Skeletal muscle cell (primary cell): ENCODE measurements at regions not wholly inside any gene's neighbourhood (a gene's known extent, or its start where the extent isn't known, plus 50 kb on each side); places are given as distances from the start of the nearest gene placed in this dataset.

Experiments
- DNase-seq: peaks from one replicate; pipeline ENCODE4 v3.0.0-alpha.2; 2010; ENCODE audit warnings: low read depth
- H3K4me3 ChIP-seq: 2 replicates; pipeline ENCODE4 v1.5.1; 2011; ENCODE audit warnings: low read depth, mild to moderate bottlenecking, control low read depth, low read length, moderate library complexity

- no peak for DNase-seq
- H3K4me3 ChIP-seq: no peak overlapping the region
These were observed 425.8 kb upstream of the ZFHX3 start for GRCh38 chr16:73473713-73474112.

- H3K4me3 ChIP-seq: no peak overlapping the region
- DNase-seq: no peak
These were observed 416.9 kb upstream of the ZFHX3 start for GRCh38 chr16:73464834-73465233.

GRCh38 chr16:73459586-73459985 is 411.7 kb upstream of the ZFHX3 start:
- H3K4me3 ChIP-seq: no peak overlapping the region
- no peak for DNase-seq

- no peak for DNase-seq
- no peak overlapping the region for H3K4me3 ChIP-seq
These were observed 409.9 kb upstream of the ZFHX3 start for GRCh38 chr16:73457851-73458250.

GRCh38 chr16:73448970-73449369 is 401.0 kb upstream of the ZFHX3 start:
- DNase-seq: no peak
- no peak overlapping the region for H3K4me3 ChIP-seq

GRCh38 chr16:73447846-73448245 is 399.9 kb upstream of the ZFHX3 start:
- no peak for DNase-seq
- no peak overlapping the region for H3K4me3 ChIP-seq

DNA sequence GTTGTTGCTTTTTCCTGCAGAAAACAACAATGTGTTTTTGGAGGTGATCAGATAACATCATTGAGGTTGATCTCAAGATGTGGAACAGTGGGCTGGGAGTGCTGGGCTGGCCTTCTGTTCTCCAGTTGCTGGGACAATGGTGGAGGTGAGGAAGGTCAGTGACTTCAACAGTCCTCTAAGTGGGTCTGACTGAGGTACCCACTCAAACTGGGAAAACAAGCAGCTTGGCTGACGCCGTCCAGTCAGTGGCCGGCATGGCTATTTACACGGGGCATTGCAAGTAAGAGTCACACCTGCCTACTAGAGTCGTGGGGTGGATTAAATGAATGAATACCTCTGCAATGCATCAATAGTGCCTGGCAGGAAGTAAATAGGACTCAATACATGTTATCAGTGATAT is 386.7 kb upstream of the ZFHX3 start:
- DNase-seq: no peak

DNA sequence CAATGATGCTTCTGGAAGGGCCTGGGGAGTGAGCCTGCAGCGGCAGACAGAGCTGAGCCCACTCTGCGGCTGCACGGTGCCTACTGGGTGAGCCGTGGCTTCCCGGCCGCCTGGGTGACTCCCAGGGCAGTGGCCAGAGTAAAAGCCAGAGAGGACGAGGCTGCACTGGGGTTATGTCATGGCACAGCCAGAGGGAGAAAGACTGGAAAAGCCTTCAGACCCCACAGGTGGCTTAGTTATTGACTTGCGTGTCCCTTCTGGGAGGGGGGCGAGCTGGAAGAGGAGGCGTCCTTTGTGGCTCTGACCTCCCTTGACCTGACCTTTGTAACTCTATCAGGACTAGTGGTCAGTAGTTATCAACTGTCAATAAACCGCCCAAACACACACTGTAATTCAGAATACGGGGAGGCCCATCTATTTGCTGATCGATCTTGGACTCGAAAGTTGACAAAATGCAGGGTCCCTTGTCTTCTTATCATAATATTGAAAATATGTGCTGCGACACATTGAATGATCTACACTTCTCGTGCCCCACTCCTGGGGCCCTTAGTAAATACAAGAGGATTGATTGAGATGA is 385.9 kb upstream of the ZFHX3 start:
- no peak for DNase-seq
- no peak overlapping the region for H3K4me3 ChIP-seq

More for the DNA sequence above, 386.7 kb upstream of the ZFHX3 start:
- no peak overlapping the region for H3K4me3 ChIP-seq

DNA sequence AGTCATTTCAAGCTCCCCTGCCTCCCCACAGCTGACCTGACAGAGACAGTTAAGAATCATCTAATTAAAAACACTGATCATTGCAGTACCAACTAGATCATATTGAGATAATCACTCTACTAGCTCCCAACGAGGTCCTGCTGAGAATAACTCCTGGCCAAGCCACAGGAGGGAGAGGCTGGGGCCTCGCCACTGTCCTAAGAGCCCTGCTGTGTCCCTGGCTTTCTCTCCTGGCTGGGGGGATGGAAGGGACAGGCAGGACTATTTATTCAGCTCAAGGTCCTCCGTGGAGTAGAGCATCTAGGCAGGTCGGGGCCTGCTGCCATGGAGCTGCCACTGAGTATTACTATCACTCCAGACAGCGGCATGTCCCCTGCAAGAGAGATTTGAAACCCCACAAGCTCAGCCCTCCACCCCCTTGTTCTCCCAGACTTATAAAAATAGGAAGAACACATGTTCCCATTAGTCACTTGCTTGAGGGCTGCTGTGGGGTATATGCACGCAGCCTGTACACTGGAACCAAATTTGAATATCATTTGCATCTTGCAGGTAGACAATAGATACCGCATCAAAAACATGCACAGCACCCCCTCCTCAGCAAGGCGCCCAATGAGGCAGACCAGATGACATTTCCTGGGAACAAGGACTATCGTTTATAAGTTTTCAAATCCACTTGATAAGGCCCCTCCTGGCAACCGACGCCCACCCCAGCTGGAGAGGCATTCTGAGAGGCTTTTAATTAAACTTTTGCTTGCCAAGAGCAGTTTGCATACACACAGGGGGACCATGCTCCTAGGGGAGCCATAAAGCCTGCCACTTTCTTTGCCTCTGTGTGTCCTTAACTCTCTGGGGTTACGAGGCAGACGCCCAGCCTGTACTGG is 385.2 kb upstream of the ZFHX3 start:
- no peak for DNase-seq
- H3K4me3 ChIP-seq: no peak overlapping the region

GRCh38 chr16:73430138-73430537 is 382.2 kb upstream of the ZFHX3 start:
- DNase-seq: no peak
- H3K4me3 ChIP-seq: no peak overlapping the region

DNA sequence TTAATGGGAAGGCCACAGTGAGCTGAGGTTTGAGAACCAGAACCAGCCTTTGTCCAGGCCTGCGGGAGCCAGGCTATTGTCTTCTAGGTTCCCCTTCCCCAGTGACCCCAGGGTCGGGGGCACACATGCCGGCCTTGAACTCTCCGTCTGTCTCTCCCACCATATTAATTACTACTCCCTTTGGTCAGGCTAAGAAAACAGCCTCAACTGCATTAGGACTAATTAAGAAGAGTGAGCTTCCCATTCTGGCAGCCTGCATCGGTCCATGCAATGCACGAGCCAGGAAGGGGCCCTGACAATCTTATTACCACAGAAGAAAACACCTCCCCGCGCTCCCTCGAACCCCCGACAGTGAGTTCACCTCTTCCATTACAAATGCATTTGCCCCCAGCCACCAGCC is 380.2 kb upstream of the ZFHX3 start:
- H3K4me3 ChIP-seq: no peak overlapping the region
- no peak for DNase-seq

DNA sequence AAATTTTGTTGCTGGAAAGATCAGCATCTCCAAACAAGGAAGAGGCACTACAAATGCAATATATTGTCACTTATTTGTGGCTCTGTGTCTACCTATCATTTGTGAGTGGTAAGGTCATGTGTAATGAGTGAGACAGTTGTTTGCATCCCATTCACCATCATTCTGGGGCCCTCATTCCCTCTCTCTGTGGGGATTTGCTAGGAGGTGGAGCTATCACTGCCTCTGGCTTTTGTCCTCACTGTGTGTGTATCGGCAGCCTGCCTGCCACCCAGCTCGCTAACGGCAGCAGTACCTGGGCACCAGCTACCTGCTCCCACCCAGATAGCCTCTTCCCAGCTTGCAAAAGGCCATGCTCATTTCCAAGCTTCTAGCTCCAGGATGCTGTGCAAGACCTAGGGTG is 379.2 kb upstream of the ZFHX3 start:
- no peak for DNase-seq

DNA sequence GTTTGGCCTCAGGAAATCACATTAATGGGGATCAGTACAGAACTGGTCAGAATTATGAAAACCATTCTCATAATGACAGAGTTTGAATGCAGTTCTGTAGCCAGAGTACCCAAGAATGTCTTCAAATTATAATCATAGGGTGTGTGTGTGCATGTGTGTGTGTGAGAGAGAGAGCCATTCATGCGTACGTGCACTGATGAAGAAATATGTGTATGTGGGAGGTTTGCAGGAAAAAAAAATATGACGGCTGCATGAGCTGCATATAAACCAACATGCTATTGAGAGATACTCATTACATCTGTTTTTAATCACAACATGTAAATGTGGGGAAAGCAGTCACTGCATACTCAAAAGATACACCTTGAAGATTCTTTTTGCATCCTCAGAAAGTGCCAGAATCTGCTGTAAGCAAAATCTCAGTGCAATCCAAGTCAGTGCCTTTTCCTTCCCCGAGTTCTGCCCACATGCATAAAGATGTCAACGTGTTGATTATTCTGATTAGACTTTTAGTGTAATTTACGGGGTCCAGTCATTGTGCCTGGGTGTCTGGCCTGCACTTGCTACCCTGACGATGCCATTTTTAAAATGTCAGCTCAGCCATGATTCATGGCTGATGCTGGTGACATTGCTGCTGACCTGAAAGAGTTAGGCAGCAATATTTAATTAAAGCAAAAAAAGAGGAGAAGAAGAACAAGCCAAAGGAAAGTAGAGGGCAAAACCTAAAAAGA is 378.7 kb upstream of the ZFHX3 start:
- no peak overlapping the region for H3K4me3 ChIP-seq
- DNase-seq: no peak

More for the DNA sequence above, 379.2 kb upstream of the ZFHX3 start:
- no peak overlapping the region for H3K4me3 ChIP-seq

GRCh38 chr16:73420676-73421075 is 372.7 kb upstream of the ZFHX3 start:
- DNase-seq: no peak

DNA sequence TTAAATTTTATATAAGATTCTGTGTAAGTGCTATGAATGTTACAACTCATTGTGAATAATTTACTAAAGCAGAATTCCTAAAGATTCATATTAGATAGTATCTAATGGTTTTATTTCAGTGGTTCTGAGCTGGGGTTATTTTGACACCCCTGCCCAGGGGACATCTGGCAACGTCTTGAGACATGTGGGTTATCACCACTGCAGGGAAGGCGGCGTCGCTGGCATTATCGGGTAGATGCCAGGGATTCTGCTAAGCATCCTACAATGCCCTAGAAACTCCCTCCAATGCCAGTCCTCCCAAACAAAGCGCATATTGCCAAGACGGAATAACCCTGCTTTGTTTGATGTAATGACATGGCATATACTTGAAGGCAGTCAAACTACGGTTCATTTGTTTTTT is 372.3 kb upstream of the ZFHX3 start:
- DNase-seq: no peak
- no peak overlapping the region for H3K4me3 ChIP-seq

More at GRCh38 chr16:73420676-73421075, 372.7 kb upstream of the ZFHX3 start:
- H3K4me3 ChIP-seq: no peak overlapping the region

GRCh38 chr16:73418691-73419090 is 370.8 kb upstream of the ZFHX3 start:
- H3K4me3 ChIP-seq: no peak overlapping the region
- no peak for DNase-seq

GRCh38 chr16:73418051-73418450 is 370.1 kb upstream of the ZFHX3 start:
- H3K4me3 ChIP-seq: no peak overlapping the region
- DNase-seq: no peak

DNA sequence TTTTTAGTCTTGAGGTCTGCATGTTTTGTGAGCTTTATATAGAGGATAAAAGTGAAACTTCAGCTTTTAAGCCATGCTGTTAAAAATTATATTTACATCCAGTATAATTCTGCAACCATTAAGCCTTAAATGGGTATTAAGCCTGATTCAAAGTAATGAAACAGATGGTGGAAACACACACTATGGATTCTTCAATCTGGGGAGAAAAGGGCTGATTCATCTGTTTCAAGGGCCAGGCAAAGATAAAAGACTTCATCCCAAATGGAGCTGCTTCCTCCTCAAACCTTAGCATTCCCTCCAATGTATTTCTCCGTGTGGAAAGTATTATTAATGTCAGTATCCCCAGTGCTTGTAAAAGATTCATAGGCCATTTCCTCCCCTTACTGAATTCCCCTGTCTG is 367.4 kb upstream of the ZFHX3 start:
- no peak overlapping the region for H3K4me3 ChIP-seq
- DNase-seq: no peak

DNA sequence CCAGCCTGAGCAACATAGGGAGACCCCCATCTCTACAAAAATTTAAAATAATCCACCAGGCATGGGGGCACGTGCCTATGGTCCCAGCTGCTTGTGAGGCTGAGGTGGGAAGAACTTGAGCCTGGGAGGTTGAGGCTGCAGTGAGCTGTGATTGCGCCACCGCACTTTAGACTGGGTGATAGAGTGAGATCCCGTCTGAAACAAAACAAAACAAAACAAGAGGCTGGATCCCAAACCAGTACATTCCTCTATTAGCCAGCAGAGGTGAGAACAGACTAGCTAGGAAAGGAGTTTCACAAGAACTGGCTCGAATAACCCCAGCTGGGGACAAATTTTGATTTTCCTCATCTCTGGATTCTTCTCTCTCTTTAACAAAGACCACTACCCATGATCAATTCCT is 366.7 kb upstream of the ZFHX3 start:
- no peak overlapping the region for H3K4me3 ChIP-seq
- no peak for DNase-seq

DNA sequence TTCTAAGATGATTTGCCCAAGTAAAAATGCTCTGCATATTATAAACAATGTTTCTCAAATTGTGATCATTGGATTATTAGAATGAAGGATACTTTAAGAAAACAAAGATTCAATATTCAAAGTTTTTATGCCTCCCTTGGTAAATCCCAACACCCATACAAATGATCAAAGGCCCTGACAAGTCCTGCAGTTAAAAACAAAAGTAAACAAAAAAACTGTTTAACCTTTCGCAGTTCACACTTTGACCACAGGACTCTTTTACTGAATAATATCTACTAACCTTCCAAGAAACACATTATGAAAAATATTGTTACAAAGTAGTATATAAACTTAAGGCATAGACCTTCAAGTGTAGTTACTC is 365.9 kb upstream of the ZFHX3 start:
- H3K4me3 ChIP-seq: no peak overlapping the region
- no peak for DNase-seq
